ENCODE measurements at regions not wholly inside any gene's neighbourhood (a gene's known extent, or its start where the extent isn't known, plus 50 kb on each side); places are given as distances from the start of the nearest gene placed in this dataset.

- Histone ChIP-seq H3K36me3 (ENCODE audit: low read depth, low read length) (no peaks in the 10 kb centered on the region), H3K4me1 (ENCODE audit: insufficient read depth, low read length) (no peaks in the 10 kb centered on the region), H3K9me2 (replicated peaks; ENCODE audit: low read length) (no peaks in the 10 kb centered on the region), H3F3A (ENCODE audit: low read length, unreplicated experiment) (no peaks in the 10 kb centered on the region), H3K9ac (ENCODE audit: low read length) (no peak overlapping the region), H3K9me3 (ENCODE audit: low read length) (no peaks in the 10 kb centered on the region), H2AFZ (ENCODE audit: low read length) (no peak overlapping the region), H3K4me2 (ENCODE audit: low read length) (no peak overlapping the region), H3K27me3 (ENCODE audit: low read length) (peaks cover 46% of the 10 kb centered on the region), H4K20me1 (ENCODE audit: low read length) (no peaks in the 10 kb centered on the region), H3K4me3 (ENCODE audit: low read length) (no peak overlapping the region), H3K27ac (ENCODE audit: low read length) (no peak overlapping the region), H3K79me2 (ENCODE audit: low read length) (no peaks in the 10 kb centered on the region)
- intact Hi-C loops (cut with micrococcal nuclease): no loop called here
- no peak for ATAC-seq
- TF ChIP-seq EZH2 (IDR thresholded peaks at IDR 0.05; ENCODE audit: low read length, unreplicated experiment) (no peak), EZH2phosphoT487 (IDR thresholded peaks at IDR 0.05; ENCODE audit: borderline replicate concordance, low read length) (no peak), CTCF (conservative IDR thresholded peaks at IDR 0.05; ENCODE audit: low read depth, low read length) (no peak)
- no TSS peak for BruUV-seq (replicated peaks)
- ChIA-PET POLR2A (ENCODE audit: unreplicated experiment) (no interaction called here), CTCF (no interaction called here)
- no peak for DNase-seq
Measured at GRCh38 chr4:17336986-17337385, 174.9 kb downstream of the QDPR start.

- CTCF ChIA-PET: no interaction called here
- H2AFZ ChIP-seq (ENCODE audit: low read length): no peak overlapping the region
Measured at GRCh38 chr4:17336524-17336961, 175.3 kb downstream of the QDPR start.

GRCh38 chr4:17336069-17336468, 175.8 kb downstream of the QDPR start:
- Histone ChIP-seq H3K27me3 (ENCODE audit: low read length) (peaks cover 46% of the 10 kb centered on the region), H3K4me1 (ENCODE audit: insufficient read depth, low read length) (no peaks in the 10 kb centered on the region), H3K36me3 (ENCODE audit: low read depth, low read length) (no peaks in the 10 kb centered on the region), H3K27ac (ENCODE audit: low read length) (no peak overlapping the region), H3F3A (ENCODE audit: low read length, unreplicated experiment) (no peaks in the 10 kb centered on the region), H2AFZ (ENCODE audit: low read length) (no peak overlapping the region), H3K9me3 (ENCODE audit: low read length) (no peaks in the 10 kb centered on the region), H3K4me2 (ENCODE audit: low read length) (no peak overlapping the region), H3K79me2 (ENCODE audit: low read length) (no peaks in the 10 kb centered on the region), H3K9me2 (replicated peaks; ENCODE audit: low read length) (no peaks in the 10 kb centered on the region), H3K9ac (ENCODE audit: low read length) (no peak overlapping the region), H3K4me3 (ENCODE audit: low read length) (no peak overlapping the region), H4K20me1 (ENCODE audit: low read length) (no peaks in the 10 kb centered on the region)
- POLR2A ChIA-PET (ENCODE audit: unreplicated experiment): no interaction called here
- no TSS peak for BruUV-seq (replicated peaks)
- no peak for TF ChIP-seq EZH2 (IDR thresholded peaks at IDR 0.05; ENCODE audit: low read length, unreplicated experiment)
- TF ChIP-seq CTCF (conservative IDR thresholded peaks at IDR 0.05; ENCODE audit: low read depth, low read length): no peak
- no peak for TF ChIP-seq EZH2phosphoT487 (IDR thresholded peaks at IDR 0.05; ENCODE audit: borderline replicate concordance, low read length)
- intact Hi-C loops (cut with micrococcal nuclease): no loop called here
- DNase-seq: no peak
- CTCF ChIA-PET: no interaction called here
- ATAC-seq: no peak

More at GRCh38 chr4:17336524-17336961, 175.3 kb downstream of the QDPR start:
- H3K9me2 ChIP-seq (replicated peaks; ENCODE audit: low read length): no peaks in the 10 kb centered on the region
- no peaks in the 10 kb centered on the region for H3K4me1 ChIP-seq (ENCODE audit: insufficient read depth, low read length)
- no peaks in the 10 kb centered on the region for H3K9me3 ChIP-seq (ENCODE audit: low read length)
- H3K79me2 ChIP-seq (ENCODE audit: low read length): no peaks in the 10 kb centered on the region
- BruUV-seq (replicated peaks): no TSS peak
- no peak overlapping the region for H3K4me2 ChIP-seq (ENCODE audit: low read length)
- intact Hi-C loops (cut with micrococcal nuclease): no loop called here
- no peaks in the 10 kb centered on the region for H3F3A ChIP-seq (ENCODE audit: low read length, unreplicated experiment)
- H3K36me3 ChIP-seq (ENCODE audit: low read depth, low read length): no peaks in the 10 kb centered on the region
- TF ChIP-seq CTCF (conservative IDR thresholded peaks at IDR 0.05; ENCODE audit: low read depth, low read length) (no peak), EZH2phosphoT487 (IDR thresholded peaks at IDR 0.05; ENCODE audit: borderline replicate concordance, low read length) (no peak), EZH2 (IDR thresholded peaks at IDR 0.05; ENCODE audit: low read length, unreplicated experiment) (no peak)
- no peaks in the 10 kb centered on the region for H4K20me1 ChIP-seq (ENCODE audit: low read length)
- no peak overlapping the region for H3K4me3 ChIP-seq (ENCODE audit: low read length)
- H3K27me3 ChIP-seq (ENCODE audit: low read length): peaks cover 46% of the 10 kb centered on the region
- POLR2A ChIA-PET (ENCODE audit: unreplicated experiment): no interaction called here
- DNase-seq: no peak
- ATAC-seq: no peak
- no peak overlapping the region for H3K27ac ChIP-seq (ENCODE audit: low read length)
- no peak overlapping the region for H3K9ac ChIP-seq (ENCODE audit: low read length)
